Spinal cord (tissue), 9 donors: ENCODE measurements at regions not wholly inside any gene's neighbourhood (a gene's known extent, or its start where the extent isn't known, plus 50 kb on each side); places are given as distances from the start of the nearest gene placed in this dataset.

Experiments
- DNase-seq, 6 donors: peaks; one replicate each; pipeline versions ENCODE4 v3.0.0 to v3.0.0-alpha.2; 2013 to 2015; ENCODE audit warnings: low spot score in 6 of 6, low read depth in 4 of 6
- H3K27ac ChIP-seq: one replicate; pipeline ENCODE4 v1.5.1; 2013; ENCODE audit warnings: low read depth, low read length, control low read depth
- H3K27me3 ChIP-seq: one replicate; pipeline ENCODE4 v1.6.1; 2013; ENCODE audit warnings: low read length; ENCODE audit not compliant: control insufficient read depth, insufficient read depth
- H3K36me3 ChIP-seq: one replicate; pipeline ENCODE4 v1.6.1; 2013; ENCODE audit warnings: low read length; ENCODE audit not compliant: control insufficient read depth, insufficient read depth
- H3K4me1 ChIP-seq: one replicate; pipeline ENCODE4 v1.6.1; 2013; ENCODE audit warnings: low read length; ENCODE audit not compliant: control insufficient read depth, insufficient read depth
- H3K4me3 ChIP-seq: one replicate; pipeline ENCODE4 v1.5.1; 2013; ENCODE audit warnings: low read depth, low read length, control low read depth
- H3K9me3 ChIP-seq: one replicate; pipeline ENCODE4 v1.6.1; 2013; ENCODE audit warnings: low read length; ENCODE audit not compliant: control insufficient read depth, insufficient read depth
- WGBS: methylation state at CpG from one replicate; pipeline ENCODE4 v1.1.5; 2013; ENCODE audit warnings: missing lambda C conversion rate; ENCODE audit not compliant: insufficient coverage; 5-methylcytosine and 5-hydroxymethylcytosine counted together
- donor health status: healthy.

- H3K27me3 ChIP-seq, result no peaks in the 10 kb centered on the region
- DNase-seq, result no peak
- peaks cover 1% of the 10 kb centered on the region for H3K9me3 ChIP-seq
- no CpG with 5 or more reads among the region's 1 CpG for WGBS
- no peak overlapping the region for H3K4me3 ChIP-seq
- H3K27ac ChIP-seq, result no peak overlapping the region
- H3K36me3 ChIP-seq, result no peaks in the 10 kb centered on the region
- no peaks in the 10 kb centered on the region for H3K4me1 ChIP-seq
These were observed 120.5 kb upstream of the ASCC3 start for GRCh38 chr6:101001607-101002006.

DNA sequence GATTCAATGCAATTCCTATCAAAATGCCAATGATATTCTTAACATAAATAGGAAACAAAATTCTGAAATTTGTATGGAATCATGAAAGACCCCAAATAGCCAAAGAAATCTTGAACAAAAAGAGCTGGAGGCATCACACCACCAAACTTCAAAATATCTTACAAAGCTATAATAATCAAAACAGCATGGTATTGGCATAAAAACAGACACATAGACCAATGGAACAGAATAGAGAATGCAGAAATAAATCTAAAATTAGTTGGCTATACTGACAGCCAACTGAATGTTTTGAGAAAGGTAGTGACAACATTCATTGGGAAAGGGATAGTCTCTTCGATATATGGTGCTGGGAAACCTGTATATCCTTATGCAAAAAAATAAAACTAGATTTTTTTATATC, 121.9 kb upstream of the ASCC3 start:
- Histone ChIP-seq H3K27ac (no peak overlapping the region), H3K4me3 (no peak overlapping the region), H3K27me3 (no peaks in the 10 kb centered on the region), H3K4me1 (no peaks in the 10 kb centered on the region), H3K36me3 (no peaks in the 10 kb centered on the region), H3K9me3 (peaks cover 1% of the 10 kb centered on the region)
- no peak for DNase-seq
- WGBS, result no CpG with 5 or more reads among the region's 1 CpG

GRCh38 chr6:101011186-101011585, 130.1 kb upstream of the ASCC3 start:
- no peak overlapping the region for H3K27ac ChIP-seq
- 71% methylated on average over 1 of the region's 2 CpGs for WGBS
- H3K27me3 ChIP-seq, result no peaks in the 10 kb centered on the region
- H3K36me3 ChIP-seq, result no peaks in the 10 kb centered on the region
- no peaks in the 10 kb centered on the region for H3K4me1 ChIP-seq
- H3K4me3 ChIP-seq, result no peak overlapping the region
- no peaks in the 10 kb centered on the region for H3K9me3 ChIP-seq
- no peak for DNase-seq

- no peaks in the 10 kb centered on the region for H3K36me3 ChIP-seq
- WGBS, result 88% methylated on average over 1 of the region's 2 CpGs
- no peak overlapping the region for H3K4me3 ChIP-seq
- no peaks in the 10 kb centered on the region for H3K9me3 ChIP-seq
- H3K27me3 ChIP-seq, result no peaks in the 10 kb centered on the region
- DNase-seq, result no peak
- no peaks in the 10 kb centered on the region for H3K4me1 ChIP-seq
- H3K27ac ChIP-seq, result no peak overlapping the region
These were observed 132.6 kb upstream of the ASCC3 start for GRCh38 chr6:101013612-101014195.

DNA sequence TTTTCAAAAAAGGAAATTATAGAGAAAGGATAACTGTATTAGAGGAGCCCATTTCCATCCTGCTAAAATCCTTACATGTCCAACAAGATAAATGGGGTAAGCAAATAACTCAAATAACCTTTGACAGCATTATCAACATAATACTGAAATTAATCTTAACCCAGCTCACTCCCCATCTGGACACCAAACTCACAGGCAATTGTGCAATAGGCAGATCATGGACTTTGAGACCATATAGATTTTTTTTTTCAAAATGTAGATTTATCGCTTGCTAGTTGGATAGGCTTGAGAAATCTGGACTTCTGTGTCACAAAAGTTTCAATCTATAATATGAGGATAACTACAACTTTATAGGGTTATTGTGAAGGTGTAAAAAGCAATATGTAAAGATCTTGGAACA, 134.4 kb upstream of the ASCC3 start:
- DNase-seq, result no peak
- WGBS, result no CpG with 5 or more reads among the region's 1 CpG
- no peaks in the 10 kb centered on the region for H3K4me1 ChIP-seq
- H3K9me3 ChIP-seq, result no peaks in the 10 kb centered on the region
- H3K4me3 ChIP-seq, result no peak overlapping the region
- no peak overlapping the region for H3K27ac ChIP-seq
- H3K27me3 ChIP-seq, result no peaks in the 10 kb centered on the region
- H3K36me3 ChIP-seq, result no peaks in the 10 kb centered on the region

DNA sequence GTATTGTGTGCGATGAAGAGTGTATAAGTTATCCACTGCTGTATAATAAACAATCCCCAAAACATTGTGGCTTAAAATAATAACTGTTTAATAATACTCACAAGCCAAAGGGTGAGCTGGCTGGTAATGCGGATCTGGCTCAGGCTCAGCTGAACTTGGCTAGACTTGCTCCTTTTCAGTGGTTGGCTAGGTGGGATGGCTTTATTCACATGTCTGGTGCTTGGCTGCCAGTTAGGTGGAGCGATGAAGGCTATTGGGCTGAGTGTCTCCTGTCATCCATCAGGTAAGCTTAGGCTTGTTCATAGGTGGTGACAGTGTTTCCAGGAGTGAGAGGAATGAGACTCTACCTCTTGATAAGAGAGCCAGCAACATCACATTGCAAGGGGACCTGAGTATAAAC, 135.0 kb upstream of the ASCC3 start:
- WGBS, result 100% methylated on average over 1 of the region's 3 CpGs
- no peak overlapping the region for H3K27ac ChIP-seq
- H3K4me3 ChIP-seq, result no peak overlapping the region
- no peaks in the 10 kb centered on the region for H3K27me3 ChIP-seq
- H3K9me3 ChIP-seq, result no peaks in the 10 kb centered on the region
- no peaks in the 10 kb centered on the region for H3K36me3 ChIP-seq
- no peaks in the 10 kb centered on the region for H3K4me1 ChIP-seq
- no peak for DNase-seq

DNA sequence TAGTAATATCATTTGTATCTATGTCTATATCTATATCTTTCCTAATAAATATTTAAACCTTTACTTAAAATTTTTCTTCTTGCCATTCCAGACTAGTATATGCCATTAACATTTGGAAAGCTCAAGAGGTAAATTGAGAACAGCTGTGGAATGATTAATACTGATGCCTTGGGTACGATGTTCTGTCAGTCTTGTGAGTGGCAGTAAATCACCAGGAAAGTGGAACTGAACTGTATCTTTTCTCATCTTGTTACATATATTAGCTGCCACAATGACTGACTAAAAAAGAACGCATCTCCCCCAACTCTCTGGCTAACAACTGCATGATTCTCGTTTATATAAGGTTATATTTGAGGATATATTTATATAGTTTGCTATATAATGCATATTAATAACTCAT, 137.0 kb upstream of the ASCC3 start:
- H3K4me3 ChIP-seq, result no peak overlapping the region
- no peaks in the 10 kb centered on the region for H3K4me1 ChIP-seq
- peak in 1 of 6 donors; percentile 34 for DNase-seq
- no peaks in the 10 kb centered on the region for H3K36me3 ChIP-seq
- no peaks in the 10 kb centered on the region for H3K9me3 ChIP-seq
- WGBS, result no CpG with 5 or more reads among the region's 3 CpGs
- H3K27ac ChIP-seq, result no peak overlapping the region
- no peaks in the 10 kb centered on the region for H3K27me3 ChIP-seq

GRCh38 chr6:101021504-101021903, 140.4 kb upstream of the ASCC3 start:
- Histone ChIP-seq H3K27ac (no peak overlapping the region), H3K9me3 (no peaks in the 10 kb centered on the region), H3K4me1 (no peaks in the 10 kb centered on the region), H3K27me3 (no peaks in the 10 kb centered on the region), H3K36me3 (no peaks in the 10 kb centered on the region), H3K4me3 (no peak overlapping the region)
- no peak for DNase-seq

DNA sequence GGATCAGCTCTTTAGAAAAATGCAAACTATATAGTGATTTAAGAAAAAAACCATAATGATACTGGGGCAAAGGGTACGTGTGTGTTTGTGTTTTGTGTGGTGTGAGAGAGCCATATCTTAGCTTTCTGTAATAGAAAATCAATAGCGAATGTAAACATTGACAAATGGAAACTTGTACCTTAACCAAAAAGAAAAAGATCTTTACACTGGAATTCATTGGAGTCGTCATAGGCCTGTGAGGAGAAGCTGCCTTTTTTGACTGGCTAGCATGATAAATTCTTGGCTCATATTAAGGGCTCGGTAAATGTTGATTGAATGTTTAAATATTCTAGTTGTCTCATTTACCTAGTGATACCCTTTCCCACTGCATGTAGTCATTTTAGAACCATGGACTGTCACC, 161.8 kb upstream of the ASCC3 start:
- H3K27me3 ChIP-seq, result no peaks in the 10 kb centered on the region
- DNase-seq, result no peak
- no CpG with 5 or more reads among the region's 4 CpGs for WGBS
- no peaks in the 10 kb centered on the region for H3K9me3 ChIP-seq
- no peaks in the 10 kb centered on the region for H3K36me3 ChIP-seq
- H3K4me1 ChIP-seq, result no peaks in the 10 kb centered on the region
- no peak overlapping the region for H3K27ac ChIP-seq
- no peak overlapping the region for H3K4me3 ChIP-seq

DNA sequence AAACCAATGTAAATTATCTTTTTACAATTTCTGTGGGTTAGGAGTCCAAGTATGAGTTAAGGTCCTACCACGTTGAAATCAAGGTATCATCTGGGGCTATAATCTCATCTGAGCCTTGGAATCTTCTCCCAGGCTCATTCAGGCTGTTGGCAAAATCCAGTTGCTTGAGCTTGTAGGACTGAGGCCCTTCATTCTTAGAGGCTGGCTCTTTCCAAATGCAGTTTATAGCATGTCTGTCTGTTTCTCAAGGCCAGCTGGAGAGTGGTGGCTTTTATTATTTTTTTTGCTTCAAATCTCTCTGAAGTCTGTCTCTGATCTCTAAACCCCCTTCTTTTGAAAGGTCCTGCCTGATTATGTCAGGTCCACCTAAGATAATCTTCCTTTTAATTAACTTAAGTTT, 177.2 kb upstream of the ASCC3 start:
- no peak for DNase-seq
- no peaks in the 10 kb centered on the region for H3K9me3 ChIP-seq
- WGBS, result 90% methylated on average over 1 of the region's 1 CpG

More for the DNA sequence above, 177.2 kb upstream of the ASCC3 start:
- no peaks in the 10 kb centered on the region for H3K36me3 ChIP-seq
- H3K27me3 ChIP-seq, result no peaks in the 10 kb centered on the region
- H3K27ac ChIP-seq, result no peak overlapping the region
- no peak overlapping the region for H3K4me3 ChIP-seq
- no peaks in the 10 kb centered on the region for H3K4me1 ChIP-seq
